ENCODE measurements at regions not wholly inside any gene's neighbourhood (a gene's known extent, or its start where the extent isn't known, plus 50 kb on each side); places are given as distances from the start of the nearest gene placed in this dataset.

DNA sequence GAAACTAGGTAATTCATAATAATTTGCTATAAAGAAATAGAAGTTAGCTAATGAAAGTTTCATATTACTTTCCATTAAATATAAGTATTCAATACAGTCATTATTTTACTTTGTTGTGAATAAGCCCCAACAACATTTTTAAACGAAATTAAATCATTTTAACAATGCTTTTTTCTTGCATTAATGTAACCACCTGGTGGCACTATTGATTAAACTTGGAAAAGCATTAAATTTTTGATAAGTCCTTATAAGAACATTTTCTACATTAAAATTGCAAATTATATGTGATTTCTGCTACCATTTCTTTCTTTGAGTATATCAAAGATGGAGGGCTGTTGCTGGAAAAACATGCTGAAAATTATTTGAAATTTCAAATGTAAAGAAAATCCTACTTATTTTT is 918.8 kb upstream of the TMPRSS15 start:
- TF ChIP-seq CTCF (conservative IDR thresholded peaks at IDR 0.05 in 1 of 2, IDR thresholded peaks at IDR 0.05 in 1 of 2; ENCODE audit: extremely low read depth in 1 of 2, insufficient read depth in 1 of 2, low read depth in 1 of 2, low read length in 2 of 2) (no peak), EZH2 (IDR thresholded peaks at IDR 0.05; ENCODE audit: borderline replicate concordance, low read length) (no peak)

All from mammary epithelial cell (primary cell).